Adrenal gland (tissue), 9 donors: ENCODE measurements at regions not wholly inside any gene's neighbourhood (a gene's known extent, or its start where the extent isn't known, plus 50 kb on each side); places are given as distances from the start of the nearest gene placed in this dataset.

ENCODE experiments used
- DNase-seq, 7 donors: peaks; one replicate each; pipeline ENCODE4 v3.0.0-alpha.2; 2019 to 2020
- H3K27ac ChIP-seq, 5 donors: fragments of 200-600 bp; sonication (generic) in 4 of 5; 1 replicate in 3 of 5; 2 replicates in 2 of 5; pipeline versions ENCODE4 v1.5.1 to v1.8.0; 2016 to 2020; ENCODE audit warnings: mild to moderate bottlenecking in 1 of 5
- H3K27me3 ChIP-seq: fragments of 200-600 bp; 2 replicates; pipeline ENCODE4 v1.8.0; 2021
- H3K36me3 ChIP-seq, 2 donors: fragments of 200-600 bp; replicated peaks in 1 of 2; 1 replicate in 1 of 2; 2 replicates in 1 of 2; pipeline versions ENCODE4 v1.5.1 to v1.8.0; 2018 to 2022
- H3K4me1 ChIP-seq, 2 donors: fragments of 200-600 bp; replicated peaks in 1 of 2; 1 replicate in 1 of 2; 2 replicates in 1 of 2; pipeline versions ENCODE4 v1.5.1 to v1.8.0; 2018 to 2021
- H3K4me3 ChIP-seq, 4 donors: fragments of 200-600 bp; sonication (generic) in 3 of 4; one replicate each; pipeline ENCODE4 v1.5.1; 2016 to 2018
- H3K9me3 ChIP-seq, 3 donors: fragments of 200-600 bp; sonication (generic) in 1 of 3; replicated peaks in 1 of 3; 1 replicate in 2 of 3; 2 replicates in 1 of 3; pipeline versions ENCODE4 v1.5.1 to v1.8.0; 2016 to 2021
- POLR2A ChIP-seq, 2 donors: fragments of 450-650 bp; IDR thresholded peaks; one replicate each; pipeline ENCODE4 v1.6.1; 2017; ENCODE audit warnings: antibody characterized with exemption in 2 of 2, mild to moderate bottlenecking in 2 of 2, moderate library complexity in 1 of 2
- WGBS, 4 donors: extraction: QIAGEN DNeasy Blood & Tissue Kit in 2 of 4; methylation state at CpG; one replicate each; pipeline versions ENCODE4 v1.1.5 to v1.1.7; 2013 to 2017; 5-methylcytosine and 5-hydroxymethylcytosine counted together
- intact Hi-C, 2 donors: fragments of 100-400 bp; cut with DNase I; formaldehyde crosslinking; loops; one replicate each; pipeline versions ENCODE4 v1.14.1 to v1.15.0; 2022 to 2023
- TF ChIP-seq, protein P1 (sequence below), 6 experiments: fragments of 450-650 bp in 4 of 6; fragments of 200-600 bp in 2 of 6; sonication (generic) in 1 of 6; IDR thresholded peaks; 1 replicate in 5 of 6; 2 replicates in 1 of 6; pipeline versions ENCODE4 v1.5.1 to v1.8.0; 2016 to 2021; ENCODE audit warnings: antibody characterized with exemption in 6 of 6, mild to moderate bottlenecking in 2 of 6, moderate library complexity in 1 of 6
- donor health status: healthy with polysubstance abuse.
- donor health status: Bipolar disorder and iron deficiency.
- donor health status: DM: yes; HTN: yes; CAD: no.
- donor health status: DM: no; HTN: no; CAD: no.
- donor health status: DM: no; HTN: no; CAD: no.

DNA sequence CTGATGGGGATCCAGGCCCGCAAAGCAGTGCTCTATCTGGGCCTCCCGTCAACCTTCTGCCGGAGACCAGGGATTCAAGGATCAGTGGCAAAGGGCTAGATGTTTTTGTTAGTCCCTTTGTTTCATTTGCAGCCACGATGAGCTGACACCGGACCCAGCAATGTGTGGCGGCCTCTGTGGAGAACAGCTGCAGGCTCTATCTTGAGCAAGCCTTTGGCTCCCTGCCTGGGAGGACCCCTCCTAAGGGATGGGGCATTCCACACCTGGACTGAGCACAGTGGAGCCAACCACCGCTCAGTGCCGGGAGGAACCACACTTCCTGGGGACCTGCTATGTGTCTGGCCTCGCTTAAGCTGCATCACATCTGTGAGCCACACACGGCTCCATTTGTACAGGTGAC is 215.8 kb downstream of the RBFOX3 start:
- Histone ChIP-seq H3K4me1 (no peaks in the 10 kb centered on the region), H3K27me3 (peaks cover 61% of the 10 kb centered on the region), H3K27ac (no peak overlapping the region), H3K36me3 (no peaks in the 10 kb centered on the region), H3K4me3 (no peak overlapping the region), H3K9me3 (no peaks in the 10 kb centered on the region)
- no peak for DNase-seq
- TF ChIP-seq, protein P1, sequence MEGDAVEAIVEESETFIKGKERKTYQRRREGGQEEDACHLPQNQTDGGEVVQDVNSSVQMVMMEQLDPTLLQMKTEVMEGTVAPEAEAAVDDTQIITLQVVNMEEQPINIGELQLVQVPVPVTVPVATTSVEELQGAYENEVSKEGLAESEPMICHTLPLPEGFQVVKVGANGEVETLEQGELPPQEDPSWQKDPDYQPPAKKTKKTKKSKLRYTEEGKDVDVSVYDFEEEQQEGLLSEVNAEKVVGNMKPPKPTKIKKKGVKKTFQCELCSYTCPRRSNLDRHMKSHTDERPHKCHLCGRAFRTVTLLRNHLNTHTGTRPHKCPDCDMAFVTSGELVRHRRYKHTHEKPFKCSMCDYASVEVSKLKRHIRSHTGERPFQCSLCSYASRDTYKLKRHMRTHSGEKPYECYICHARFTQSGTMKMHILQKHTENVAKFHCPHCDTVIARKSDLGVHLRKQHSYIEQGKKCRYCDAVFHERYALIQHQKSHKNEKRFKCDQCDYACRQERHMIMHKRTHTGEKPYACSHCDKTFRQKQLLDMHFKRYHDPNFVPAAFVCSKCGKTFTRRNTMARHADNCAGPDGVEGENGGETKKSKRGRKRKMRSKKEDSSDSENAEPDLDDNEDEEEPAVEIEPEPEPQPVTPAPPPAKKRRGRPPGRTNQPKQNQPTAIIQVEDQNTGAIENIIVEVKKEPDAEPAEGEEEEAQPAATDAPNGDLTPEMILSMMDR (IDR thresholded peaks at IDR 0.05): no peak
- no peak for TF ChIP-seq POLR2A (IDR thresholded peaks at IDR 0.05)
- WGBS, 4 donors: 58 to 79% (median 61%) methylated on average over 2 to 10 of the region's 10 CpGs
- intact Hi-C loops: no loop called here

DNA sequence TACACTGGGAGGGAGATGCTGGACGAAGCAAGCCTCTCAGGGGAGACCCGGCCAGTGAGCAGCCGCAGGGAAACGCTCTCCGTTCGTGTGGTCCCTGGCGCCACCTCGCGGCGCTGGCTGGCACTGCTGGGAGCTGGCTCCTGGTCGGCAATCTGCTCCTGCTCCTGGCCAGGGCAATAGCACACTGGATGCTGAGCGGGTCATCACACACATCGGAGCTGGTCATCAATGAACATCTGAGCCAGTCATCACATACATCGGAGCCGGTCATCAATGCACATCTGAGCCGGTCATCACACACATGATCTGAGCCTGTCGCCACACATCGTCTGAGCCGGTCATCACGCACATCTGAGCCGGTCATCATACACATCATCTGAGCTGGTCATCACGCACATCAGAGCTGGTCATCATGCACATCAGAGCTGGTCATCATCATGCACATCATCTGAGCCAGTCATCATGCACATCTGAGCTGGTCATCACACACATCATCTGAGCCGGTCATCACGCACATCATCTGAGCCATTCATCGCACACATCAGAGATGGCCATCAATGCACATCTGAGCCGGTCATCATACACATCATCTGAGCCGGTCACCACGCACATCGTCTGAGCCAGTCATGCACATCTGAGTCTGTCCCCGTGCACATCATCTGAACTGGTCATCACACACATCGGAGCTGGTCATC is 217.3 kb downstream of the RBFOX3 start:
- peak; percentile 69 to 92 (median 82) for DNase-seq
- 38 to 68% (median 41%) methylated on average over 19 to 31 of the region's 31 CpGs for WGBS, 4 donors
- H3K4me3 ChIP-seq: no peak overlapping the region
- H3K9me3 ChIP-seq: no peaks in the 10 kb centered on the region
- H3K27ac ChIP-seq: no peak overlapping the region
- peaks cover 53% of the 10 kb centered on the region for H3K27me3 ChIP-seq
- TF ChIP-seq, protein P1 (IDR thresholded peaks at IDR 0.05): peak; percentile 86 to 93 (median 88)
- TF ChIP-seq POLR2A (IDR thresholded peaks at IDR 0.05): no peak
- no peaks in the 10 kb centered on the region for H3K36me3 ChIP-seq
- no peaks in the 10 kb centered on the region for H3K4me1 ChIP-seq
- intact Hi-C loops: loop anchor here (5.0 kb wide), 3 partner anchors 206 to 306 kb away; no protein-coding TSS in a partner anchor

- intact Hi-C loops: loop anchor here (5.0 kb wide), 3 partner anchors 205 to 305 kb away; no protein-coding TSS in a partner anchor
- no peak overlapping the region for H3K27ac ChIP-seq
- no peaks in the 10 kb centered on the region for H3K36me3 ChIP-seq
- no peak for DNase-seq
- H3K27me3 ChIP-seq: peaks cover 58% of the 10 kb centered on the region
- no peaks in the 10 kb centered on the region for H3K4me1 ChIP-seq
- no peaks in the 10 kb centered on the region for H3K9me3 ChIP-seq
- WGBS, 4 donors: 73 to 83% (median 78%) methylated on average over 2 to 5 of the region's 5 CpGs
- TF ChIP-seq POLR2A (IDR thresholded peaks at IDR 0.05): no peak
- TF ChIP-seq, protein P1 (IDR thresholded peaks at IDR 0.05): no peak
- no peak overlapping the region for H3K4me3 ChIP-seq
Measured at GRCh38 chr17:79392598-79392997, 218.3 kb downstream of the RBFOX3 start.

- TF ChIP-seq, protein P1 (IDR thresholded peaks at IDR 0.05): peak; percentile 61 to 92 (median 78)
- no peak for TF ChIP-seq POLR2A (IDR thresholded peaks at IDR 0.05)
- WGBS, 4 donors: 21 to 44% (median 22%) methylated on average over 17 to 31 of the region's 31 CpGs
- Histone ChIP-seq H3K27me3 (peaks cover 66% of the 10 kb centered on the region), H3K4me1 (no peaks in the 10 kb centered on the region), H3K9me3 (no peaks in the 10 kb centered on the region), H3K4me3 (no peak overlapping the region), H3K36me3 (no peaks in the 10 kb centered on the region), H3K27ac (no peak overlapping the region)
- intact Hi-C loops: loop anchor here (5.0 kb wide), 3 partner anchors 204 to 304 kb away; no protein-coding TSS in a partner anchor
- peak; percentile 63 to 88 (median 77) for DNase-seq
Measured at GRCh38 chr17:79391376-79392233, 219.2 kb downstream of the RBFOX3 start.
